ENCODE measurements at regions not wholly inside any gene's neighbourhood (a gene's known extent, or its start where the extent isn't known, plus 50 kb on each side); places are given as distances from the start of the nearest gene placed in this dataset.

DNA sequence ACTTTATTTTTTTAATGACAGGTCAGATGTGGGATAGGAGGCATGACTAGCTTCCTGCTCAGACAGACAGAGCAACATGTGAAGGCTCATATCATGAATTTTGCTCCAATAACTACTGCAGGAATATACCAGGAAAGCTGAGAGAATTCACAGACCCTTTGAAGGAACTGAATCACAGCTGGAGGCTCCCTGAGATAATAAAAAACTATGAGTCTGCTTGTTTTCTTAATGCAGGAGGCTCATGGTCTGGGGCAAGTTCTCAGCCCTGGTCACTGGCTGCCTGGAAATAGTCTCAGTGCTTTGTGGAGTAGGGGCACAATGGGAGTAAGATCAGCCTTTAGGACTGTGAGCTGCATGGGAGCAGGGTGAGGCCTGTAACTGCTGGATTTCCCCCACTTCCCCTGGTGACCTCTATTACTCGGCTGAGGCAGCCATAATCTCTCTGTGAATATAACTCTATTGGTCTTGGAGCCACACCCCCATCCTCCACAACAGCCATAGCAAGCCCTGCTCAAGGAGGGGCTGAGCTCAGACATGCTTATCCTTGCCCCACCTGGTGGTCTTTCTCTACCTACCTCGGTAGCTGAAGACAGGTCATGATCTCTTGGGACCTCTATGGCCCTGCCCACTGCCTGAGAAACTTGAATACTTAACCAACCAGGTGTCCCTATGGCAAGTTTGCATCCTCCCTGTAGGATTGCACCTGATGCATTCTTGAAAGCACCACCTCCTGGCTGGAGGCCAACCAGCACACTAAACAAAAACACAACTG is 281.6 kb upstream of the TMCO5A start:
- TF ChIP-seq, protein P1, sequence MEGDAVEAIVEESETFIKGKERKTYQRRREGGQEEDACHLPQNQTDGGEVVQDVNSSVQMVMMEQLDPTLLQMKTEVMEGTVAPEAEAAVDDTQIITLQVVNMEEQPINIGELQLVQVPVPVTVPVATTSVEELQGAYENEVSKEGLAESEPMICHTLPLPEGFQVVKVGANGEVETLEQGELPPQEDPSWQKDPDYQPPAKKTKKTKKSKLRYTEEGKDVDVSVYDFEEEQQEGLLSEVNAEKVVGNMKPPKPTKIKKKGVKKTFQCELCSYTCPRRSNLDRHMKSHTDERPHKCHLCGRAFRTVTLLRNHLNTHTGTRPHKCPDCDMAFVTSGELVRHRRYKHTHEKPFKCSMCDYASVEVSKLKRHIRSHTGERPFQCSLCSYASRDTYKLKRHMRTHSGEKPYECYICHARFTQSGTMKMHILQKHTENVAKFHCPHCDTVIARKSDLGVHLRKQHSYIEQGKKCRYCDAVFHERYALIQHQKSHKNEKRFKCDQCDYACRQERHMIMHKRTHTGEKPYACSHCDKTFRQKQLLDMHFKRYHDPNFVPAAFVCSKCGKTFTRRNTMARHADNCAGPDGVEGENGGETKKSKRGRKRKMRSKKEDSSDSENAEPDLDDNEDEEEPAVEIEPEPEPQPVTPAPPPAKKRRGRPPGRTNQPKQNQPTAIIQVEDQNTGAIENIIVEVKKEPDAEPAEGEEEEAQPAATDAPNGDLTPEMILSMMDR (IDR thresholded peaks at IDR 0.05) = no peak
- TF ChIP-seq POLR2A (IDR thresholded peaks at IDR 0.05) = no peak
